Coronary artery (tissue), 2 donors: ENCODE measurements at regions not wholly inside any gene's neighbourhood (a gene's known extent, or its start where the extent isn't known, plus 50 kb on each side); places are given as distances from the start of the nearest gene placed in this dataset.

Experiments
- DNase-seq: peaks from one replicate; pipeline ENCODE4 v3.0.0-alpha.2; 2017; ENCODE audit warnings: low spot score
- H3K27ac ChIP-seq, 2 donors: fragments of 200-600 bp; sonication (generic); one replicate each; pipeline ENCODE4 v1.5.1; 2016 to 2019
- H3K4me3 ChIP-seq: fragments of 200-600 bp; sonication (generic); 2 replicates; pipeline ENCODE4 v1.5.1; 2016; ENCODE audit warnings: mild to moderate bottlenecking, moderate library complexity
- CTCF ChIP-seq: fragments of 200-600 bp; sonication (generic); IDR thresholded peaks from one replicate; pipeline ENCODE4 v1.5.1; 2019; ENCODE audit warnings: antibody characterized with exemption

GRCh38 chr18:24914171-24914525 lies 437.8 kb downstream of the ZNF521 start:
- peak overlapping the region in 1 of 2 donors; percentile 12 for H3K27ac ChIP-seq
- no peak for TF ChIP-seq CTCF
- DNase-seq = no peak
- no peak overlapping the region for H3K4me3 ChIP-seq

- Histone ChIP-seq H3K27ac (no peak overlapping the region), H3K4me3 (no peak overlapping the region)
- no peak for TF ChIP-seq CTCF
- DNase-seq = no peak
Measured at GRCh38 chr18:24914685-24915084, 437.3 kb downstream of the ZNF521 start.

- Histone ChIP-seq H3K27ac (no peak overlapping the region), H3K4me3 (no peak overlapping the region)
- TF ChIP-seq CTCF = no peak
- DNase-seq = no peak
Measured at GRCh38 chr18:24915547-24915946, 436.4 kb downstream of the ZNF521 start.

- DNase-seq = no peak
- no peak overlapping the region for H3K27ac ChIP-seq
- no peak for TF ChIP-seq CTCF
- H3K4me3 ChIP-seq = no peak overlapping the region
Measured at GRCh38 chr18:24917767-24918166, 434.2 kb downstream of the ZNF521 start.

GRCh38 chr18:24918257-24918656 lies 433.7 kb downstream of the ZNF521 start:
- TF ChIP-seq CTCF = no peak
- Histone ChIP-seq H3K27ac (no peak overlapping the region), H3K4me3 (no peak overlapping the region)
- DNase-seq = no peak

GRCh38 chr18:24919181-24919797 lies 432.7 kb downstream of the ZNF521 start:
- no peak overlapping the region for H3K27ac ChIP-seq
- no peak for DNase-seq
- H3K4me3 ChIP-seq = no peak overlapping the region
- TF ChIP-seq CTCF = no peak

- no peak overlapping the region for H3K27ac ChIP-seq
- no peak for TF ChIP-seq CTCF
- H3K4me3 ChIP-seq = no peak overlapping the region
- no peak for DNase-seq
Measured at GRCh38 chr18:24922491-24922890, 429.5 kb downstream of the ZNF521 start.
